ENCODE measurements at regions not wholly inside any gene's neighbourhood (a gene's known extent, or its start where the extent isn't known, plus 50 kb on each side); places are given as distances from the start of the nearest gene placed in this dataset.

GRCh38 chr4:152269448-152270191 lies 266.3 kb downstream of the FBXW7 start:
- DNase-seq (ENCODE audit: low read depth in 4 of 4, low spot score in 3 of 4), result no peak

GRCh38 chr4:152267811-152268210 lies 268.1 kb downstream of the FBXW7 start:
- DNase-seq (ENCODE audit: low read depth in 4 of 4, low spot score in 3 of 4), result no peak

- DNase-seq (ENCODE audit: low read depth in 4 of 4, low spot score in 3 of 4), result no peak
Observed at GRCh38 chr4:152266831-152267480, 268.9 kb downstream of the FBXW7 start.

- no peak for DNase-seq (ENCODE audit: low read depth in 4 of 4, low spot score in 3 of 4)
Observed at GRCh38 chr4:152265149-152265621, 270.7 kb downstream of the FBXW7 start.

GRCh38 chr4:152264106-152264505 lies 271.8 kb downstream of the FBXW7 start:
- DNase-seq (ENCODE audit: low read depth in 4 of 4, low spot score in 3 of 4), result no peak

GRCh38 chr4:152259866-152260265 lies 276.0 kb downstream of the FBXW7 start:
- DNase-seq (ENCODE audit: low read depth in 4 of 4, low spot score in 3 of 4), result no peak

GRCh38 chr4:152258804-152259708 lies 276.8 kb downstream of the FBXW7 start:
- DNase-seq (ENCODE audit: low read depth in 4 of 4, low spot score in 3 of 4), result peak in 2 of 4 donors; percentile 12 to 35

- no peak for DNase-seq (ENCODE audit: low read depth in 4 of 4, low spot score in 3 of 4)
Observed at GRCh38 chr4:152258391-152258790, 277.5 kb downstream of the FBXW7 start.

- no peak for DNase-seq (ENCODE audit: low read depth in 4 of 4, low spot score in 3 of 4)
Observed at GRCh38 chr4:152257601-152258066, 278.3 kb downstream of the FBXW7 start.

- DNase-seq (ENCODE audit: low read depth in 4 of 4, low spot score in 3 of 4), result no peak
Observed at GRCh38 chr4:152256996-152257395, 278.9 kb downstream of the FBXW7 start.

- no peak for DNase-seq (ENCODE audit: low read depth in 4 of 4, low spot score in 3 of 4)
Observed at GRCh38 chr4:152255437-152255836, 280.5 kb downstream of the FBXW7 start.

GRCh38 chr4:152248347-152248746 lies 287.5 kb downstream of the FBXW7 start:
- no peak for DNase-seq (ENCODE audit: low read depth in 4 of 4, low spot score in 3 of 4)

GRCh38 chr4:152247271-152247975 lies 288.5 kb downstream of the FBXW7 start:
- DNase-seq (ENCODE audit: low read depth in 4 of 4, low spot score in 3 of 4), result no peak

- DNase-seq (ENCODE audit: low read depth in 4 of 4, low spot score in 3 of 4), result no peak
Observed at GRCh38 chr4:152246659-152247058, 289.2 kb downstream of the FBXW7 start.

GRCh38 chr4:152245680-152246079 lies 290.2 kb downstream of the FBXW7 start:
- DNase-seq (ENCODE audit: low read depth in 4 of 4, low spot score in 3 of 4), result no peak

- no peak for DNase-seq (ENCODE audit: low read depth in 4 of 4, low spot score in 3 of 4)
Observed at GRCh38 chr4:152244659-152245058, 291.2 kb downstream of the FBXW7 start.

- DNase-seq (ENCODE audit: low read depth in 4 of 4, low spot score in 3 of 4), result no peak
Observed at GRCh38 chr4:152243896-152244595, 291.8 kb downstream of the FBXW7 start.

- DNase-seq (ENCODE audit: low read depth in 4 of 4, low spot score in 3 of 4), result no peak
Observed at GRCh38 chr4:152243206-152243605, 292.7 kb downstream of the FBXW7 start.

GRCh38 chr4:152240232-152240631 lies 295.7 kb downstream of the FBXW7 start:
- DNase-seq (ENCODE audit: low read depth in 4 of 4, low spot score in 3 of 4), result no peak

- DNase-seq (ENCODE audit: low read depth in 4 of 4, low spot score in 3 of 4), result no peak
Observed at GRCh38 chr4:152239216-152239615, 296.7 kb downstream of the FBXW7 start.

Measured in left renal pelvis (tissue), 4 donors.